ENCODE measurements at regions not wholly inside any gene's neighbourhood (a gene's known extent, or its start where the extent isn't known, plus 50 kb on each side); places are given as distances from the start of the nearest gene placed in this dataset.

DNA sequence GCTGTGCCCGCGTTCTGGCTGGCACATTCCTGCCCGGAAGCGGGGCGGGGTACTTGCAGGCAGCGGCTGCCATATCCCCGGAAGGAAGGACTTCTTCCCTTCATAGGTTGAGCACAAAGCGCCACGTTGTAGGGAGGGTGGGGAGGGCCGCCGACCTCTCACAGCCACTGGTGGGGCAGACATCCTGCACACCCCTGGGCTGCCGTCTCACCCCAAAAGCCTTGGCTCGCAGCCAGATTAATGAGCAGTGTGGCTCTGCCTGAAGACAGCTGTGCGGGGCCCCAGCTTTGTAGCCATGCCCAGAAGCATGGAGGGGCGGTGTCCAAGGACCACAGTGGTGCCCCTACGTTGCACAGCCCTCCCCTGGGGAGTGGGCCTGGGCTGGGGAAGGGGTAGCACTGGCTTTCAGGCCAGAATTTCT lies 54.3 kb upstream of the DPYSL4 start:
- BruUV-seq (replicated peaks): no TSS peak
- Histone ChIP-seq H3K27ac (ENCODE audit: low read depth, low read length) (no peak overlapping the region), H4K20me1 (ENCODE audit: insufficient read depth) (no peaks in the 10 kb centered on the region), H3K79me2 (ENCODE audit: insufficient read depth, low read length) (no peaks in the 10 kb centered on the region), H3K36me3 (ENCODE audit: control insufficient read depth in 1 of 2, insufficient read depth in 2 of 2, low read length in 2 of 2) (no peaks in the 10 kb centered on the region), H3K4me3 (replicated peaks in 1 of 2; ENCODE audit: low read depth in 1 of 2, low read length in 2 of 2) (no peak overlapping the region), H3K4me2 (ENCODE audit: low read length) (no peak overlapping the region), H3K27me3 (ENCODE audit: insufficient read depth, low read length) (peaks cover 4% of the 10 kb centered on the region; the same call in 1 of the 2 replicates), H2AFZ (ENCODE audit: low read depth, low read length, poor library complexity, severe bottlenecking) (no peak overlapping the region), H3K9me2 (ENCODE audit: insufficient read depth) (no peaks in the 10 kb centered on the region), H3K4me1 (ENCODE audit: control insufficient read depth in 1 of 2, insufficient read depth in 2 of 2, low read length in 2 of 2) (no peaks in the 10 kb centered on the region), H3K9ac (ENCODE audit: low read length) (no peak overlapping the region), H3K9me3 (ENCODE audit: control insufficient read depth in 1 of 2, insufficient read depth in 1 of 2, low read depth in 1 of 2, low read length in 2 of 2) (no peaks in the 10 kb centered on the region)
- CTCF ChIA-PET: no interaction called here
- DNase-seq (ENCODE audit: low read depth, low spot score): no peak
- intact Hi-C loops (cut with micrococcal nuclease): no loop called here
- POLR2A ChIA-PET: no interaction called here
- no peak for TF ChIP-seq JUND (IDR thresholded peaks at IDR 0.05)
- no peak for TF ChIP-seq EZH2phosphoT487 (IDR thresholded peaks at IDR 0.05; ENCODE audit: borderline replicate concordance)
- TF ChIP-seq ZFX (IDR thresholded peaks at IDR 0.05): no peak
- no peak for TF ChIP-seq RAD21 (IDR thresholded peaks at IDR 0.05; ENCODE audit: low read depth)
- TF ChIP-seq ATF3 (IDR thresholded peaks at IDR 0.05): no peak
- TF ChIP-seq SP1 (IDR thresholded peaks at IDR 0.05; ENCODE audit: low read depth): no peak
- no peak for TF ChIP-seq CEBPB (IDR thresholded peaks at IDR 0.05; ENCODE audit: low read depth)
- TF ChIP-seq SIN3A (IDR thresholded peaks at IDR 0.05; ENCODE audit: low read depth): no peak
- TF ChIP-seq POLR2AphosphoS5 (IDR thresholded peaks at IDR 0.05; ENCODE audit: low read depth, low read length): no peak
- TF ChIP-seq ELF1 (IDR thresholded peaks at IDR 0.05; ENCODE audit: borderline replicate concordance, low read depth): no peak
- no peak for TF ChIP-seq YY1 (IDR thresholded peaks at IDR 0.05; ENCODE audit: extremely low read depth, insufficient replicate concordance, low read depth, low read length)
- TF ChIP-seq MAX (IDR thresholded peaks at IDR 0.05): no peak
- TF ChIP-seq EZH2 (IDR thresholded peaks at IDR 0.05): no peak
- ATAC-seq: no peak
- RAD21 ChIA-PET (ENCODE audit: low non-redundant PET in 1 of 2, low total read pairs in 2 of 2, uncharacterized antibody in 2 of 2, unreplicated experiment in 2 of 2): no interaction called here

- Histone ChIP-seq H3K27ac (ENCODE audit: low read depth, low read length) (no peak overlapping the region), H3K9me3 (ENCODE audit: control insufficient read depth in 1 of 2, insufficient read depth in 1 of 2, low read depth in 1 of 2, low read length in 2 of 2) (no peaks in the 10 kb centered on the region), H3K9ac (ENCODE audit: low read length) (no peak overlapping the region), H3K79me2 (ENCODE audit: insufficient read depth, low read length) (no peaks in the 10 kb centered on the region), H3K4me2 (ENCODE audit: low read length) (no peak overlapping the region), H3K27me3 (ENCODE audit: insufficient read depth, low read length) (peaks cover 4% of the 10 kb centered on the region; the same call in 1 of the 2 replicates), H3K36me3 (ENCODE audit: control insufficient read depth in 1 of 2, insufficient read depth in 2 of 2, low read length in 2 of 2) (no peaks in the 10 kb centered on the region), H3K4me1 (ENCODE audit: control insufficient read depth in 1 of 2, insufficient read depth in 2 of 2, low read length in 2 of 2) (no peaks in the 10 kb centered on the region), H4K20me1 (ENCODE audit: insufficient read depth) (no peaks in the 10 kb centered on the region), H3K9me2 (ENCODE audit: insufficient read depth) (no peaks in the 10 kb centered on the region), H3K4me3 (replicated peaks in 1 of 2; ENCODE audit: low read depth in 1 of 2, low read length in 2 of 2) (no peak overlapping the region), H2AFZ (ENCODE audit: low read depth, low read length, poor library complexity, severe bottlenecking) (no peak overlapping the region)
- no TSS peak for BruUV-seq (replicated peaks)
- no peak for ATAC-seq
- CTCF ChIA-PET: no interaction called here
- DNase-seq (ENCODE audit: low read depth, low spot score): no peak
- TF ChIP-seq JUND (IDR thresholded peaks at IDR 0.05): no peak
- no peak for TF ChIP-seq EZH2 (IDR thresholded peaks at IDR 0.05)
- no peak for TF ChIP-seq SRF (IDR thresholded peaks at IDR 0.05; ENCODE audit: low read depth)
- TF ChIP-seq CBX3 (IDR thresholded peaks at IDR 0.05; ENCODE audit: low read depth): no peak
- no peak for TF ChIP-seq POLR2A (IDR thresholded peaks at IDR 0.05; ENCODE audit: borderline replicate concordance, extremely low read depth, insufficient read depth, insufficient read length)
- TF ChIP-seq ELF1 (IDR thresholded peaks at IDR 0.05; ENCODE audit: borderline replicate concordance, low read depth): no peak
- TF ChIP-seq SIN3A (IDR thresholded peaks at IDR 0.05; ENCODE audit: low read depth): no peak
- TF ChIP-seq CEBPB (IDR thresholded peaks at IDR 0.05; ENCODE audit: low read depth): no peak
- no peak for TF ChIP-seq POLR2AphosphoS5 (IDR thresholded peaks at IDR 0.05; ENCODE audit: low read depth, low read length)
- no peak for TF ChIP-seq YY1 (IDR thresholded peaks at IDR 0.05; ENCODE audit: extremely low read depth, insufficient replicate concordance, low read depth, low read length)
- no peak for TF ChIP-seq REST (IDR thresholded peaks at IDR 0.05; ENCODE audit: low read depth)
- no peak for TF ChIP-seq MAX (IDR thresholded peaks at IDR 0.05)
- no peak for TF ChIP-seq SP1 (IDR thresholded peaks at IDR 0.05; ENCODE audit: low read depth)
- no peak for TF ChIP-seq ZFX (IDR thresholded peaks at IDR 0.05)
- RAD21 ChIA-PET (ENCODE audit: low non-redundant PET in 1 of 2, low total read pairs in 2 of 2, uncharacterized antibody in 2 of 2, unreplicated experiment in 2 of 2): no interaction called here
- POLR2A ChIA-PET: no interaction called here
- intact Hi-C loops (cut with micrococcal nuclease): no loop called here
Observed at GRCh38 chr10:132133005-132133404, 53.7 kb upstream of the DPYSL4 start.

Data from HCT116 (cell line).